ENCODE measurements at regions not wholly inside any gene's neighbourhood (a gene's known extent, or its start where the extent isn't known, plus 50 kb on each side); places are given as distances from the start of the nearest gene placed in this dataset.

GRCh38 chr1:38561110-38561509 is 298.5 kb downstream of the RRAGC start:
- H3K36me3 Mint-ChIP-seq (ENCODE audit: insufficient read depth), result peaks cover 9% of the 10 kb centered on the region
- H3K27ac Mint-ChIP-seq, result peak overlapping the region in 1 of 2 donors; percentile 84
- peaks cover 7 to 40% of the 10 kb centered on the region in 2 donors for H3K27me3 Mint-ChIP-seq
- H3K4me1 Mint-ChIP-seq (ENCODE audit: low read depth in 2 of 2), result peaks cover 48 to 61% of the 10 kb centered on the region in 2 donors
- no peaks in the 10 kb centered on the region for H3K9me3 Mint-ChIP-seq
- ATAC-seq (replicated peaks) (no peak), DNase-seq (no peak)
- H3K4me3 Mint-ChIP-seq, result peak overlapping the region; percentile 29 to 52

DNA sequence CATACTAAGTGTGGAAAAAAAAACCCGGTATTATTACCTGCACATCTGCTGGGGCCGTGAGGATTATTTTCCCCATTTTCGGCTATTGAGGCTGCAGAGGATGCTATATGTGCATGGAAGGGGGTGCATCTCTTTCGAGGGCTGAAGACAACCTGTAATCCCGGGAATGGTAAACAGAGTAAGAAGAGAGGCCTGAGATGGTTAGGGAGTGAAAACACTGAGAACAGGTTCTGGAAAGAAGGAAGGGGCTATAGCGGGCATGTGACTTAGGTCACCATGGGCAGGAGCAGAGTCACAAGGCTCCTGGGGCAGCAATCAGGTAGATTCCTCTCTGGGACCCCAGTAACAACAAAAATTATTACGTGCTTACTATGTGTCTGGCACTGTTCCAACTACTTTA is 299.1 kb downstream of the RRAGC start:
- peaks cover 9% of the 10 kb centered on the region for H3K36me3 Mint-ChIP-seq (ENCODE audit: insufficient read depth)
- DNase-seq (no peak), ATAC-seq (replicated peaks) (no peak)
- peak overlapping the region; percentile 52 to 76 for H3K4me3 Mint-ChIP-seq
- peaks cover 7 to 33% of the 10 kb centered on the region in 2 donors for H3K27me3 Mint-ChIP-seq
- peak overlapping the region; percentile 84 to 91 for H3K27ac Mint-ChIP-seq
- peaks cover 48 to 65% of the 10 kb centered on the region in 2 donors for H3K4me1 Mint-ChIP-seq (ENCODE audit: low read depth in 2 of 2)
- no peaks in the 10 kb centered on the region for H3K9me3 Mint-ChIP-seq

- ATAC-seq (replicated peaks) (peak; percentile 94), DNase-seq (peak; percentile 79 to 84 (median 80))
- Mint-ChIP-seq H3K4me3 (peak overlapping the region; percentile 52 to 76), H3K9me3 (no peaks in the 10 kb centered on the region), H3K36me3 (ENCODE audit: insufficient read depth) (peaks cover 9% of the 10 kb centered on the region), H3K27me3 (peaks cover 7 to 25% of the 10 kb centered on the region in 2 donors), H3K27ac (peak overlapping the region; percentile 84 to 91), H3K4me1 (ENCODE audit: low read depth in 2 of 2) (peaks cover 48 to 65% of the 10 kb centered on the region in 2 donors)
Measured at GRCh38 chr1:38559446-38560165, 300.0 kb downstream of the RRAGC start.

- peak overlapping the region; percentile 52 to 76 for H3K4me3 Mint-ChIP-seq
- H3K9me3 Mint-ChIP-seq, result no peaks in the 10 kb centered on the region
- H3K27me3 Mint-ChIP-seq, result peaks cover 1 to 16% of the 10 kb centered on the region in 2 donors
- H3K27ac Mint-ChIP-seq, result peak overlapping the region; percentile 84 to 91
- H3K4me1 Mint-ChIP-seq (ENCODE audit: low read depth in 2 of 2), result peaks cover 43 to 62% of the 10 kb centered on the region in 2 donors
- peaks cover 9% of the 10 kb centered on the region for H3K36me3 Mint-ChIP-seq (ENCODE audit: insufficient read depth)
- ATAC-seq (replicated peaks) (peak; percentile 19), DNase-seq (no peak)
Measured at GRCh38 chr1:38558500-38559445, 300.8 kb downstream of the RRAGC start.

- DNase-seq (no peak), ATAC-seq (replicated peaks) (no peak)
- peaks cover 43 to 55% of the 10 kb centered on the region in 2 donors for H3K4me1 Mint-ChIP-seq (ENCODE audit: low read depth in 2 of 2)
- H3K27me3 Mint-ChIP-seq, result peaks cover 0 to 9% of the 10 kb centered on the region in 2 donors
- H3K27ac Mint-ChIP-seq, result peak overlapping the region; percentile 83 to 91
- H3K9me3 Mint-ChIP-seq, result no peaks in the 10 kb centered on the region
- H3K36me3 Mint-ChIP-seq (ENCODE audit: insufficient read depth), result peaks cover 9% of the 10 kb centered on the region
- H3K4me3 Mint-ChIP-seq, result no peak overlapping the region
Measured at GRCh38 chr1:38558055-38558454, 301.5 kb downstream of the RRAGC start.

- peaks cover 29 to 39% of the 10 kb centered on the region in 2 donors for H3K4me1 Mint-ChIP-seq (ENCODE audit: low read depth in 2 of 2)
- H3K4me3 Mint-ChIP-seq, result no peak overlapping the region
- H3K36me3 Mint-ChIP-seq (ENCODE audit: insufficient read depth), result peaks cover 6% of the 10 kb centered on the region
- DNase-seq, result no peak
- no peak overlapping the region for H3K27ac Mint-ChIP-seq
- H3K27me3 Mint-ChIP-seq, result peaks cover 5 to 6% of the 10 kb centered on the region in 2 donors
- no peak for ATAC-seq (replicated peaks)
- no peaks in the 10 kb centered on the region for H3K9me3 Mint-ChIP-seq
Measured at GRCh38 chr1:38555594-38555993, 304.0 kb downstream of the RRAGC start.

DNA sequence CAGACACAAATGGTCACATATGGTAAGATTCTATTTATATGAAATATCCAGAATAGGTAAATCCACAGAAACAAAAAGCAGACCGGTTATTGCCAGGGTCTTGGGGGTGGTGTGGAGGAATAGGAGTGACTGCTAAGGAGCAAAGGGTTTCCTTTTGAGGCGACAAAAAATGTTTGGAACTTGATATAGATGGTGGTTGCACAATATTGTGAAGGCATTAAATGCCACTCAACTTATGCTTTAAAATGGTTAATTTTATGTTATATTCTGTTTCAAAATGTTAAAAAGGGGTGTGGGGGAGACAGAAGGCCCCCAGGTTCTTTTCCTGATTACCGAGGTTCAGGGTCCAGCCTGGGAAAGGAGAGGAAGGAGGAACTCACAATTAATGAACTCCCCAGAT is 304.4 kb downstream of the RRAGC start:
- DNase-seq (no peak), ATAC-seq (replicated peaks) (no peak)
- H3K27me3 Mint-ChIP-seq, result peaks cover 9 to 10% of the 10 kb centered on the region in 2 donors
- peaks cover 25 to 34% of the 10 kb centered on the region in 2 donors for H3K4me1 Mint-ChIP-seq (ENCODE audit: low read depth in 2 of 2)
- no peak overlapping the region for H3K27ac Mint-ChIP-seq
- peaks cover 6% of the 10 kb centered on the region for H3K36me3 Mint-ChIP-seq (ENCODE audit: insufficient read depth)
- H3K4me3 Mint-ChIP-seq, result no peak overlapping the region
- H3K9me3 Mint-ChIP-seq, result no peaks in the 10 kb centered on the region

DNA sequence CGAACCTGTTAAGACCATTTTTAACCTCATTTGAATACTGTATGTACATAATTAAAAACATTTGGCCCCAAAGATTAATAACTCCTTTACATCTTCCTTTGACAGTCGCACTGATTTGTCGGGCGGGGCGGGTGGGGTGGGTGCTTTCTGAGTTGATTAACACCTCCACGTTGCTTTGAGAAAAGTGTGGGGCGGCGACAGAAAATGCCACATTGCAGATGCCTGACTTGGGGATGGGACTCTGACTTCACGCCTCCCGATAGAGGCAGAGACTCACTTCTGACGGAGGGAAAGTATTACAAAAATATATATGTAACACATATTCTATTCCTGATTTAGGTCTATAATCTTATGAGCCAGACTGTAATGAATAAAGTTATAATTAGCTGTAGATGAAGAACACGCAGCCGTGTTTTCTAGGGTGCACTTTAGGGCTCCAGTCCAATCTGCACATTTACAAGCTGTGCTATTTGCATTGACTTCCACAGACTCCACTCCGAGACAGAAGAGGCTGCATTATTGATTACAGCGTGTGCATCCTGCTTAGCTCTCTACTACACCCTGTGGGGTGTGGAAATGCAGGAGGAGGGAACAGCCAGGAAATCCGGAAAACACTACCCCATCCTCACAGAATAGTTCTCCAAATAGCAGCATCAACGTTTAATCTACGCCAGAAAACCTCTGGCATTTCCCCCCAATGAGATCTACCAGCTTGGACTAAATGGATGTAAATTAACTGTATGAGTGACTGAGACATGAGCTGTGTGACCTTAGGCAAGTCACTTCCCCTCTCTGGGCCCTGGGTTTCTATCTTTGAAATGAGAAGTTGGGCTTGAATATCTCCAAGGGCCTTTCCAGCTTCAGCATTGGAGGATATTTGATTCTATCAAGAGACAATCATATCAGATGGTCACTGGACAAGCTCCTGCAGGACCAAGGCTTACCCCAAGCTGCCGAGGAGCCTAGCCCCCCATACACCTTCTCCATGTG is 308.0 kb downstream of the RRAGC start:
- ATAC-seq (replicated peaks) (no peak), DNase-seq (no peak)
- Mint-ChIP-seq H3K36me3 (ENCODE audit: insufficient read depth) (no peaks in the 10 kb centered on the region), H3K4me1 (ENCODE audit: low read depth in 2 of 2) (peaks cover 0 to 7% of the 10 kb centered on the region in 2 donors), H3K27me3 (peaks cover 24 to 34% of the 10 kb centered on the region in 2 donors), H3K4me3 (no peak overlapping the region), H3K27ac (no peak overlapping the region), H3K9me3 (no peaks in the 10 kb centered on the region)

- Mint-ChIP-seq H3K36me3 (ENCODE audit: insufficient read depth) (no peaks in the 10 kb centered on the region), H3K27me3 (peaks cover 29 to 40% of the 10 kb centered on the region in 2 donors), H3K9me3 (no peaks in the 10 kb centered on the region), H3K4me3 (no peak overlapping the region), H3K4me1 (ENCODE audit: low read depth in 2 of 2) (no peaks in the 10 kb centered on the region), H3K27ac (no peak overlapping the region)
- ATAC-seq (replicated peaks) (no peak), DNase-seq (no peak)
Measured at GRCh38 chr1:38549191-38549590, 310.4 kb downstream of the RRAGC start.

DNA sequence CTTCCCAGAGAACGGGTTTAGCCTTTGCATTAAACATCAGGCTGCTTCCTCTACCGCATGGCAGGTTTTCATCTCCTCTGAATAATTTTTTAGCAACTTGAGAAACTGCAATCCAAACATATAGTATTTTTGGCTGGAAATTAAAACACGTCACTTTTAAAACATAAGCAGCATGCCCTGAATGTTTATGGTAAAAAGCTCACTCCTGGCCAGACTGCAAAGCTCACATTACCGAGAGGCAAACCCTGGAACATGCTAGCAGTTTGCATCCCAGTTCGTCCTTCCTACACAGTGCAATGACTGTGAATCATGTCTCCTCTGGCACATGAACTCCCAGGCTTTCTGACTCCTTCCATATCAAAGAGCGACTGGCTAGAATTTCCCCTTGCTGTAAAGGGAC is 312.3 kb downstream of the RRAGC start:
- H3K27me3 Mint-ChIP-seq, result peaks cover 29 to 46% of the 10 kb centered on the region in 2 donors
- no peaks in the 10 kb centered on the region for H3K36me3 Mint-ChIP-seq (ENCODE audit: insufficient read depth)
- no peak overlapping the region for H3K4me3 Mint-ChIP-seq
- no peaks in the 10 kb centered on the region for H3K9me3 Mint-ChIP-seq
- ATAC-seq (replicated peaks) (no peak), DNase-seq (no peak)
- no peak overlapping the region for H3K27ac Mint-ChIP-seq
- H3K4me1 Mint-ChIP-seq (ENCODE audit: low read depth in 2 of 2), result no peaks in the 10 kb centered on the region

DNA sequence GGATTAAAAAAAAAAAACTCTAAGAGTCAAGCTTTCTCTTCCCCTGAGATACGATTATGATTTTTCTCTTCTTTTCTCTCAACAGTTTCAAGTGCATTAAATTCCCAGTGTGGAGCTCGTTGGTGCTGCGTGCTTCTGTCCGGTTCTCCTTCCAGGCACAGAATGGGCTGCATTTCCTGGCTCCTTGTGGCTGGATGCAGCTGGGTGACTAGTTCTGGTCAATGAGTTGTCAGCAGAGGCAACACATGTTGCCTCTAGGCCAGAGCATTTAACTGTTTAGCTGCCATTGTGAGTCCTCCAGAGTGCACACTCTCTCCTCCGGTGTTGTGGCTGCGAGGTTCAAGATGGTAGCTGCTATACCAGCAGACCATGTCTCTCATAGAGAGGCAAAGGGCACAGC is 312.9 kb downstream of the RRAGC start:
- Mint-ChIP-seq H3K36me3 (ENCODE audit: insufficient read depth) (no peaks in the 10 kb centered on the region), H3K9me3 (no peaks in the 10 kb centered on the region), H3K27me3 (peaks cover 30 to 53% of the 10 kb centered on the region in 2 donors), H3K27ac (no peak overlapping the region), H3K4me3 (no peak overlapping the region), H3K4me1 (ENCODE audit: low read depth in 2 of 2) (no peaks in the 10 kb centered on the region)
- DNase-seq (no peak), ATAC-seq (replicated peaks) (no peak)

DNA sequence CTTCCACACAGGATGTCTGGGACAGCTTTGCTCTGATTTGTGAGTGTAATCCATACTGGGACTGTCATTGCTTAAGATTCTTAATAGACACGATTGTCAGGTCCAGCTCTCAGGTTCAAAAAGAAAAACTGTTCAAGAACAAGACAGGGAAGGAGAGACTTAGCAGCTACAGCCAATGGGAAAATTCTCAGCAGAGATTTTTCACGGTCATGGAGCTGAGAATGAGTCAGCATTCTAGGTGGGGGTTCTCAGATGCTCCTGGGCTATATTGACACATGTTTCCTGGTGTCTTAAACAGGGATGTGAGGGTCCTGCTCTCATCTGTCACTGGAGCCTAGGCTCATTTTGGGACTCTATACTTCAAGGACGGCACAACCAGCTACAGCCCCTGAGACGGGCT is 318.3 kb downstream of the RRAGC start:
- H3K9me3 Mint-ChIP-seq, result no peaks in the 10 kb centered on the region

GRCh38 chr1:38539931-38540330 is 319.6 kb downstream of the RRAGC start:
- DNase-seq, result no peak
- Mint-ChIP-seq H3K27ac (no peak overlapping the region), H3K4me1 (ENCODE audit: low read depth in 2 of 2) (no peaks in the 10 kb centered on the region), H3K4me3 (no peak overlapping the region), H3K36me3 (ENCODE audit: insufficient read depth) (no peaks in the 10 kb centered on the region), H3K9me3 (no peaks in the 10 kb centered on the region), H3K27me3 (peaks cover 27 to 59% of the 10 kb centered on the region in 2 donors)
- ATAC-seq (replicated peaks), result no peak

More for the DNA sequence above, 318.3 kb downstream of the RRAGC start:
- Mint-ChIP-seq H3K4me3 (no peak overlapping the region), H3K36me3 (ENCODE audit: insufficient read depth) (no peaks in the 10 kb centered on the region), H3K4me1 (ENCODE audit: low read depth in 2 of 2) (no peaks in the 10 kb centered on the region), H3K27ac (peak overlapping the region in 1 of 2 donors; percentile 23), H3K27me3 (peaks cover 28 to 50% of the 10 kb centered on the region in 2 donors)
- DNase-seq (no peak), ATAC-seq (replicated peaks) (no peak)
